ENCODE measurements at regions not wholly inside any gene's neighbourhood (a gene's known extent, or its start where the extent isn't known, plus 50 kb on each side); places are given as distances from the start of the nearest gene placed in this dataset.
"Not testable (repeated sequence)": the region's sequence is repeated elsewhere in the genome, so short reads cannot be mapped to it uniquely, and the experiment has no call there.

- DNase-seq (no peak), ATAC-seq (no peak)
- intact Hi-C loops (cut with DNase I): no loop called here
Measured at GRCh38 chr6:146919017-146919416, 285.2 kb upstream of the STXBP5 start.

GRCh38 chr6:146923205-146923833, 280.9 kb upstream of the STXBP5 start:
- DNase-seq (no peak), ATAC-seq (no peak)
- intact Hi-C loops (cut with DNase I): no loop called here

GRCh38 chr6:146925846-146926245, 278.4 kb upstream of the STXBP5 start:
- intact Hi-C loops (cut with DNase I): no loop called here
- no peak for DNase-seq
- ATAC-seq: no peak

- no peak for DNase-seq
- no peak for ATAC-seq
- intact Hi-C loops (cut with DNase I): no loop called here
Measured at GRCh38 chr6:146928503-146928902, 275.7 kb upstream of the STXBP5 start.

- no peak for DNase-seq
- ATAC-seq: no peak
- intact Hi-C loops (cut with DNase I): no loop called here
Measured at GRCh38 chr6:146931214-146931613, 273.0 kb upstream of the STXBP5 start.

- intact Hi-C loops (cut with DNase I): no loop called here
- DNase-seq: no peak
- ATAC-seq: no peak
Measured at GRCh38 chr6:146937316-146937715, 266.9 kb upstream of the STXBP5 start.

GRCh38 chr6:146938266-146938665, 266.0 kb upstream of the STXBP5 start:
- no peak for ATAC-seq
- DNase-seq: no peak
- intact Hi-C loops (cut with DNase I): no loop called here

GRCh38 chr6:146939456-146939855, 264.8 kb upstream of the STXBP5 start:
- ATAC-seq; DNase-seq; intact Hi-C loops (cut with DNase I): not testable (repeated sequence)

- intact Hi-C loops (cut with DNase I): no loop called here
- ATAC-seq (no peak), DNase-seq (no peak)
Measured at GRCh38 chr6:146943664-146944063, 260.6 kb upstream of the STXBP5 start.

- ATAC-seq: no peak
- DNase-seq: no peak
- intact Hi-C loops (cut with DNase I): no loop called here
Measured at GRCh38 chr6:146944077-146944476, 260.1 kb upstream of the STXBP5 start.

GRCh38 chr6:146944809-146945208, 259.4 kb upstream of the STXBP5 start:
- no peak for ATAC-seq
- DNase-seq: no peak
- intact Hi-C loops (cut with DNase I): no loop called here

GRCh38 chr6:146946559-146946958, 257.7 kb upstream of the STXBP5 start:
- no peak for DNase-seq
- intact Hi-C loops (cut with DNase I): no loop called here
- ATAC-seq: no peak

- ATAC-seq (no peak), DNase-seq (no peak)
- intact Hi-C loops (cut with DNase I): no loop called here
Measured at GRCh38 chr6:146948790-146949342, 255.4 kb upstream of the STXBP5 start.

GRCh38 chr6:146949425-146949824, 254.8 kb upstream of the STXBP5 start:
- DNase-seq: no peak
- intact Hi-C loops (cut with DNase I): no loop called here
- no peak for ATAC-seq

GRCh38 chr6:146950351-146950835, 253.8 kb upstream of the STXBP5 start:
- intact Hi-C loops (cut with DNase I): no loop called here
- ATAC-seq: no peak
- no peak for DNase-seq

GRCh38 chr6:146955570-146955969, 248.6 kb upstream of the STXBP5 start:
- intact Hi-C loops (cut with DNase I): no loop called here
- ATAC-seq: no peak
- no peak for DNase-seq

GRCh38 chr6:146957181-146958093, 246.8 kb upstream of the STXBP5 start:
- no peak for ATAC-seq
- intact Hi-C loops (cut with DNase I): no loop called here
- DNase-seq: no peak

GRCh38 chr6:146961831-146962230, 242.4 kb upstream of the STXBP5 start:
- DNase-seq (no peak), ATAC-seq (no peak)
- intact Hi-C loops (cut with DNase I): no loop called here

- DNase-seq: no peak
- ATAC-seq: no peak
- intact Hi-C loops (cut with DNase I): no loop called here
Measured at GRCh38 chr6:146962329-146962728, 241.9 kb upstream of the STXBP5 start.

- intact Hi-C loops (cut with DNase I): no loop called here
- no peak for ATAC-seq
- no peak for DNase-seq
Measured at GRCh38 chr6:146965110-146965689, 239.0 kb upstream of the STXBP5 start.
